Activated naive CD4-positive, alpha-beta T cell treated with anti-CD3 and anti-CD28 coated beads, Interleukin-2, amount 50 U/mL, for 72 hours (primary cell): ENCODE measurements at regions not wholly inside any gene's neighbourhood (a gene's known extent, or its start where the extent isn't known, plus 50 kb on each side); places are given as distances from the start of the nearest gene placed in this dataset.
"Not testable (repeated sequence)": the region's sequence is repeated elsewhere in the genome, so short reads cannot be mapped to it uniquely, and the experiment has no call there.

Source experiments
- ATAC-seq, 2 donors: fragments of 150-1000 bp; cut with Tn5 transposase; 2 replicates each; pipeline ENCODE4 v1.10.0; 2021; ENCODE audit warnings: mild to moderate bottlenecking in 2 of 2, moderate library complexity in 2 of 2
- DNase-seq, 2 donors: peaks; one replicate each; pipeline ENCODE4 v3.0.0; 2021 to 2022; ENCODE audit warnings: low spot score in 2 of 2
- H3K27ac Mint-ChIP-seq, 2 donors: one replicate each; pipeline ENCODE4 v1.8.0; 2022; ENCODE audit warnings: mild to moderate bottlenecking in 2 of 2, mixed read lengths in 2 of 2
- H3K36me3 Mint-ChIP-seq, 2 donors: one replicate each; pipeline ENCODE4 v1.8.0; 2022; ENCODE audit warnings: mixed read lengths in 2 of 2
- H3K9me3 Mint-ChIP-seq, 2 donors: one replicate each; pipeline ENCODE4 v1.8.0; 2022; ENCODE audit warnings: mixed read lengths in 2 of 2

DNA sequence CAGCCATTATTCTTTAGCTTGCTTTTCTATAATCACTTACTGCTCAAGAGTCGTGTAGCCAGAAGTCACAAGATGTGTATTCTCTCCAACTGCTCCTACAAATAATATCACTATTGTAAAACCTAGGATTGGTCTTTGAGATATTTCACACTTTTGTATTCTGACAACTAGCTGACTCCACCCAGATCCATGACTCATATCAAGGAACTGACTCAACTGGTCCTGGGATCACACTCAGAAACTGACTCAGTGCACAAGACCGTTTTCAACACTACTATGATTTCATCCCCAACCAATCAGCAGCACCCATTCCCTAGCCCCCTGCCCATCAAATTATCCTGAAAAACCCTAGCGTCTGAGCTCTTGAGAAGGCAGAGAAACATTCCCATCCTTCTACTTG, 56.5 kb upstream of the ORC5 start:
- ATAC-seq = peak; percentile 65 to 72
- Mint-ChIP-seq H3K27ac (no peak overlapping the region), H3K9me3 (peaks cover 12 to 13% of the 10 kb centered on the region in 2 donors), H3K36me3 (peaks cover 13 to 17% of the 10 kb centered on the region in 2 donors)
- no peak for DNase-seq

DNA sequence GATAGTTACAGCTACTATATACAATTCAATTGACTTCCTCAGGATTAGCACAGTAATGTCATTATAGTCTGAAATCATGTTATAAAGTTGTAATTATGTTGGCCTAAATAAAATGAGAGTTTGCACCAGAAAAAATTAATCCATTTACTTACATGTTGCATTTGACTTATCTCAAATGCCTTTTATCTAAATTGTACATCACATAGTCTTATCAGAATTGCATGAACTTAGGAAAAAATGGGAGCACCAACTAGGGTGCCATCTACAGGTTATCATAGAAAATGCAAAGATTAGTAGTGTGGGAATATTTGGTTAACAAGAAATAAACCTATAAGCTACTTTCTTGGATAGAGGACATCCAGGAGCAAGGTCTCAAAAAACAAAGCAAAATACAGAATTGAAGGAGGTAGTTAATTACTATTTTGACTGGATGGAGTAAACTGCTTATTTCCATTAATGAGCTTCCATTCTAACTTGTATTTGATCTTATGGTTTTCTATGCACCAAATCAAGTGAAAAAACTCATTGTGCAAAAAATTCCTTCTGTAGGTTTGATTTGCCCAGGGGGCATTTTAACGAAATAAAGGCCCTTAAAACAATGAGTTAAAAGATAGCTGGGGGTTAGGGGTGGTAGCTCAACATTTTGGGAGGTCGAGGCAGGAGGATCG, 60.0 kb upstream of the ORC5 start:
- Mint-ChIP-seq H3K27ac (no peak overlapping the region), H3K36me3 (peaks cover 11 to 13% of the 10 kb centered on the region in 2 donors), H3K9me3 (peaks cover 8 to 13% of the 10 kb centered on the region in 2 donors)
- no peak for DNase-seq
- no peak for ATAC-seq

DNA sequence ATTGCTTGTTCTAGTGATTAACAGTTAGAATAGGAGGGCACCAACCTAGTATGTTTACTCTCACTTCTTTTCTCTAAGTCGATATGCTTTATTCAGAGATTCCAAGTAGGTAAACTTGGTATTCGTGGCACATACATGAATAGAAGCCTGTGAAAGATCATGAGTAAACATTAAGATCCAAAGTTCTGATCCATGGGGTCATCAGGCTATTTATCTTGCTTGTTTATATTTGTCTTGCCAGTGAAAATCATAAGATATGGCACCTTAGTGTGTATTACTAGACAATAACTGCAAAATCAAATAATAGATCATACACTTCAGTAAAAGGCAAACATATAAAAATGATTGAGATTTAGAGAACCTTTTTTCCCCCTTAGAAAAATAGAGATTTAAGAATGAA, 56.5 kb upstream of the LHFPL3 start:
- DNase-seq = no peak
- Mint-ChIP-seq H3K27ac (no peak overlapping the region), H3K36me3 (peaks cover 6% of the 10 kb centered on the region in 2 donors), H3K9me3 (peaks cover 6 to 7% of the 10 kb centered on the region in 2 donors)
- no peak for ATAC-seq

DNA sequence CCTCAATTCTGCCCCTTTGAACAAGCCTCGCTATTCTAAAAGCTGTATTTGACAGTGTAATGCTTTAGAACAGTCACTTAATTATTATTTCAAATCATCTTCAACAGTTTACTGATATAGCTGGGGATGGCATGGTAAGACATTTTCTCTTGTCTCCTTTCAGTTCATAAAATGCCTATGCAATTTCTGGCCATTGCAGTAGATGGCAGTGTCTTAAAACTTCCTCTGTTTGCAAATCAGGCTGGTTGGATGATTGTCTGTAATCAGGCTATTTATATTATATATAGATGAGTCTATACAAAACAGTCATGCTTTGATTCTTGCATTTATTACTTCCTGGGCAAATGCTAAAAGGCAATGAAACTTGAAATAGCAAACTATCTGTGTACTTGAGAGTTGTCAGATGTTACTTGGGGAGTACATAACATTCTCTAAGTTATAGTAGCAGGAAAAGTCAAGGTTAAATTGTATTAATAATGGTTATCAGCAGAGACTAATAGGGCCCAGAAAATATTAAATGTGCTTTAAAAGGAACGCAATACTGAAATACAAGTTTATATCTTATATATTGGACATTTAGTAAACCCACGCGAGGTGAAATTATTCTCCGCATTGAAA, 55.5 kb upstream of the LHFPL3 start:
- H3K9me3 Mint-ChIP-seq = peaks cover 6 to 7% of the 10 kb centered on the region in 2 donors
- no peak overlapping the region for H3K27ac Mint-ChIP-seq
- H3K36me3 Mint-ChIP-seq = peaks cover 6 to 13% of the 10 kb centered on the region in 2 donors
- DNase-seq (peak in 1 of 2 donors; percentile 5), ATAC-seq (no peak)

DNA sequence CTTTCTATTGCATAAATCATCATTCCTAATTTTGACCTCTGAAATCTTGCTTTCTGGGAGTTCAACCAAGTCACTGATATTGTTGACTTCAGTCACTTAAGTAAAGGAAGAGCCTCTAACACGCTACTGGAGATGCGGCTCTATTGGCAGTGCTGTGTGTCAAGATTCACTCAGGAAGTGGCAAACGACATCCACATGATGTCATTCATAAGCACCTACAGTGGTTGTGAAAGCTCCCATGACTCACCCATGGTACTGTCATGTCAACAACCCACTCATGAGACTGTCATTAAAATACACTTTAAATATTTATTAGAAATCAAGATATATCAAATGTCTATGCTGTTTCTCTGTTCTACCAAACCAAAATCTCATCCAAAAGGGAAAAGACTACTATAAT, 52.5 kb upstream of the LHFPL3 start:
- ATAC-seq = peak in 1 of 2 donors; percentile 74

DNA sequence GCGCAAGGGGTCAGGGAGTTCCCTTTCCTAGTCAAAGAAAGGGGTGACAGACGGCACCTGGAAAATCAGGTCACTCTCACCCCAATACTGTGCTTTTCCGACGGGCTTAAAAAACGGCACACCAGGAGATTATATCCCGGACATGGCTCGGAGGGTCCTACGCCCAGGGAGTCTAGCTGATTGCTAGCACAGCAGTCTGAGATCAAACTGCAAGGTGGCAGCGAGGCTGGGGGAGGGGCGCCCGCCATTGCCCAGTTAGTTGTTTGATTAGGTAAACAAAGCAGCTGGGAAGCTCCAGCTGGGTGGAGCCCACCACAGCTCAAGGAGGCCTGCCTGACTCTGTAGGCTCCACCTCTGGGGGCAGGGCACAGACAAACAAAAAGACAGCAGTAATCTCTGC, 51.7 kb upstream of the LHFPL3 start:
- not testable (repeated sequence) for ATAC-seq, H3K27ac Mint-ChIP-seq, DNase-seq
- H3K9me3 Mint-ChIP-seq = peaks cover 6 to 12% of the 10 kb centered on the region in 2 donors
- H3K36me3 Mint-ChIP-seq = peaks cover 6 to 13% of the 10 kb centered on the region in 2 donors

More for the DNA sequence above, 52.5 kb upstream of the LHFPL3 start:
- Mint-ChIP-seq H3K27ac (no peak overlapping the region), H3K9me3 (peaks cover 6 to 12% of the 10 kb centered on the region in 2 donors), H3K36me3 (peaks cover 6 to 13% of the 10 kb centered on the region in 2 donors)
- no peak for DNase-seq
